ENCODE measurements at regions not wholly inside any gene's neighbourhood (a gene's known extent, or its start where the extent isn't known, plus 50 kb on each side); places are given as distances from the start of the nearest gene placed in this dataset.

DNA sequence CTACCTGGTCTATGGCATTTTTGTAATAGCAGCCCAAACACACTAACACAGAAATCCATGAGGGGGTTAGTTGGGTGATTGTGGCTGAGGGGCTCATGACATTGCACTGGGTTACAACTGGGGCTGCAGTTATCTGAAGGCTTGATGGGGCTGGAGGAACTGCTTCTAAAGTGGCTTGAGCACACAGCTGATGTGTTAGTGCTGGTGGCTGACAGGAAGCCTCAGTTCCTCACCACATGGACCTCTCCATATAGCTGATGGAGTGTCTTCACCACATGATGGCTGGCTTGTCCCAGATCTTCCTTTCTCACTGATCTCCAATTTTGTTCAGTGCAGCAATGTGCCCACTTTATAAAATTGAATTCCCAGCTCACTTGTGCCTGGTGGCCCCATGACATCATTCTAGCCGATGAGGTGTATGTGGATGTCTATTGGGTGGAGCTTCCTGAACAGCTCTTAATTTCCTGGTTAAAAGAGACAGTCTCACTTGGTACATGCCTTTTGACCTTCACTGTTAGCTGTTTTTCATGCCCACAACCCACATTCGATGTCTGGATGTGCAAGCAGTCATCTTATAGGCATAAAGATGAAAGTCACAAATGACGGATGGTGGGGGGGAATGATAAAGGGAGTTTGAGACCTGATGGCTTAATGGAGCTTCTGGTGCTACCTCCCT, 166.9 kb upstream of the BMPER start:
- TF ChIP-seq EP300 (IDR thresholded peaks at IDR 0.05) (no peak), POLR2A (IDR thresholded peaks at IDR 0.05) (no peak)
- TF ChIP-seq, protein P1, sequence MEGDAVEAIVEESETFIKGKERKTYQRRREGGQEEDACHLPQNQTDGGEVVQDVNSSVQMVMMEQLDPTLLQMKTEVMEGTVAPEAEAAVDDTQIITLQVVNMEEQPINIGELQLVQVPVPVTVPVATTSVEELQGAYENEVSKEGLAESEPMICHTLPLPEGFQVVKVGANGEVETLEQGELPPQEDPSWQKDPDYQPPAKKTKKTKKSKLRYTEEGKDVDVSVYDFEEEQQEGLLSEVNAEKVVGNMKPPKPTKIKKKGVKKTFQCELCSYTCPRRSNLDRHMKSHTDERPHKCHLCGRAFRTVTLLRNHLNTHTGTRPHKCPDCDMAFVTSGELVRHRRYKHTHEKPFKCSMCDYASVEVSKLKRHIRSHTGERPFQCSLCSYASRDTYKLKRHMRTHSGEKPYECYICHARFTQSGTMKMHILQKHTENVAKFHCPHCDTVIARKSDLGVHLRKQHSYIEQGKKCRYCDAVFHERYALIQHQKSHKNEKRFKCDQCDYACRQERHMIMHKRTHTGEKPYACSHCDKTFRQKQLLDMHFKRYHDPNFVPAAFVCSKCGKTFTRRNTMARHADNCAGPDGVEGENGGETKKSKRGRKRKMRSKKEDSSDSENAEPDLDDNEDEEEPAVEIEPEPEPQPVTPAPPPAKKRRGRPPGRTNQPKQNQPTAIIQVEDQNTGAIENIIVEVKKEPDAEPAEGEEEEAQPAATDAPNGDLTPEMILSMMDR (IDR thresholded peaks at IDR 0.05): no peak

Data from suprapubic skin (tissue), 3 donors.